ENCODE measurements at regions not wholly inside any gene's neighbourhood (a gene's known extent, or its start where the extent isn't known, plus 50 kb on each side); places are given as distances from the start of the nearest gene placed in this dataset.

DNA sequence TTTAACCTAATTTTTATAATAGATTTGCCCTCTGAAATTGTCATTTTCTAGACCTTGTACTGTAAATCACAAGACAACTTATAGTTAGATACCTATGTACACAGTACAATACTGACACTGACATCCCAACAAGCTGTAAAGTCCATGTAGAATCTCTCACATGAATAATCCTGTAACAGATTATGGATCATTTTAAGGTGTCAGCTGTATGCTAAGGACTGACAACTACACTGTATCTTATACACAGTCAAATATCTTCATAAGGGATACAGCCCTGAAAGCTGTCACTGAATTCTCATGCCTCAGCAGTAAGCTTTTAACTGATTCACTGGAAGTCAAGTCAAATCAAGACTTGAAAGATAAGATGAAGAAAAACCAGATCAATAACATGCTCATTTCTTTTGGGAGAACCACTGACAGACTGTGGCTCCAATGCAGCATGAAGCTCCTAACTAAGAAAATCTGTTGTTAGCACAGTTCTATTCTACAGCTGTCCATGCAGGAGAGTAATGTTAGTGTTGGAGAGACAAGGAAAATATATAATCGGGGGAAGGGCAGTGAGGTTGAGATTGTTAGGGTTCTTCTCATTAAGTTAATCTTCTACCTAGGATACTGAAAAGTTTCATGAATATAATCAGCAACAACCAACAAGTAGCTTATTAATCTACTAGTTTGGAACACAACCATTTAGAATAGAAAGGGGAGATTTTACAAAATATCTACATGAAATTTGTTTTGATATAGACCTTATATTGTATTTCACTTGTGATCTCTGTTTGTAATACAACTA is 612.0 kb downstream of the PCDH18 start:
- DNase-seq, result no peak

DNA sequence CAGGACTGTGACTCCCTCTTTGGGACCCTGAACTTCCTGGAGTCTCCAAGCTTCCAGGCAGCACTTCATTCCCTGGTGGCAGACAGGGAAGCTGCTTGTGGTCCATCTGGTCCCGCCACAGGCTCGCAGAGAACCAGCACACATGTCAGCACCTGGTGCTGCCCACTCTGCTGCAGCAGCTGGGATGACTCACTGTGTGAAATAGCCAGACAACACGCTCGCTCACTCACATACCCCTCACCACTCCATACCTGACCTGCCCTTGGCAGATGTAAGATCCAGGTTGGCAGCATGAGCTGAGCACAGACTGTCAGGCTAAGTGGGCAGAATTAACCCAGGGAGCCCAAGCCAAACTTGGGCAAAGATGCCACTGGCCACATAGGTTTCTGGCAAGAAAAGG is 613.5 kb downstream of the PCDH18 start:
- DNase-seq, result no peak

DNA sequence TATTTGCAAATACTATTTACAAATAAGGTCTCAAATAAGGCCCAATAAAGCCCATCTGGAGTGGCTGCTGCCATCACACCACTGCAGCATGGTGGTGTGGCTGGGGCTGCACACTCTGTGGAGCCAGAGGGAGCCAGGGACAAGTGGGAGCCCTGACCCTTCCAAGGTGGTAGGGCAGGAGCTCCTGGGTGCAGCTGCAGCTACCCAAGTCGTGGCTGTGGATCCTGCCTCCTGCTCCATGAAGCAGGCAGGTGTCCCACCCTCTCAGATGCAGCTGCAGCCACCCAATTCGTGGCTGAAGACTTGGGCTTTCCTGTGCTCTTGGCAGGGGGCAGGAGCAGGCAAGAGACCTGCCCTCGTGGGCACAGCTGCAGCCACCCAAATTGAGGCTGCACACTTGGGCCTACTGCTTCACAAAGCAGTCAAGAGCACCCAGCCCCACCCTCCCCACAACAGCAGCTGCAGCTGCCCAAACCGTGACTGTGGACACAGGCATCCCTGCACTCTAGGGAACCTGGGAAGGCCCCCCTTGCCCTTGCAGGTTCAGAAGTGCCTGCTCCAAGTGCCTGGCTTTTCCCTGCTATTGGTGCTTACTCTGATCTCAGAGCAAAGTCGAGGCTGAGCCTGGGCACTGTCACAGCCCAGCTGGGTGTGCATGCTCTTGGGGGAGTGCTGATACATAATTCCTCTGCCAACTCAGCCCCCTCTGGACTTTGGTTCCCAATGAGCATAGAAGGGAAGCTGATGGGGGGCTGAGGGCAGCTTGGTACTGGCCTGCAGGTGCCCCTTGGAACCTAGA is 614.8 kb downstream of the PCDH18 start:
- no peak for DNase-seq

DNA sequence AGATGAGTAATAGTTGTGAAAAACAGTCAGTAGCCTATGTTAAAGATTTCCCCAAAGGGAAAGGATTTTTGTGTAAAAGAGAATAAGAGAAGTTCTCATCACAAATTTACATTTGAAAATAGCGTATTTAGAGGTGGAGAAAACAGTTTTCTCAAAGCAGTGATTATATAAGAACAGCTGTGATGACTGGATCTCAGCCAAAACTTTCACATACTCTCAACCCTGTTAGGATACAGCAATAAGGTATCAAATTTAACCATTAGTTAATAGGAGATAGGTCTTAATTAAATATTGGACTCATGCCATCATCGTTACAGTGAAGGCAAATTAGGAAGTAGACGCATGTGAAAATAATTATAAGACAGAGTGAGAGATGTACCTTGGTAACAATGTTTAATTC is 622.7 kb downstream of the PCDH18 start:
- DNase-seq, result no peak

DNA sequence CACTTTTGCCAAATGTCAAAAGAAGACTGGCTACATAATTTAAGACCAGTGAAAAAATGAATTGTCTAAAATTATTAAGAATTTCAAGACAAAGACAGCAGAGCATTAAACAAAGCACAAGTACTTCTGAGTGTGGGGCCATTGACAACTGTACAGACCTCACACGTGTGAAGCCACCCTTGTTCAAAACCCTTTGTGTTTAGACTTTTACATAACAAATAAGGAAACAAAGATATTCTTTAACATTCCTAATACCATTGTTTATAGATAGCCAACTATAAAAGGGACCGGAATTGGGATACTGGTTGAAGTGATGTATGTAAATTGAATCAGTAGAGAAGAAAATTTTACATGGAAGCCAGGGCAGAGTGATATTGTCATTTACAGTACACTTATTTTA is 624.2 kb downstream of the PCDH18 start:
- DNase-seq, result no peak

DNA sequence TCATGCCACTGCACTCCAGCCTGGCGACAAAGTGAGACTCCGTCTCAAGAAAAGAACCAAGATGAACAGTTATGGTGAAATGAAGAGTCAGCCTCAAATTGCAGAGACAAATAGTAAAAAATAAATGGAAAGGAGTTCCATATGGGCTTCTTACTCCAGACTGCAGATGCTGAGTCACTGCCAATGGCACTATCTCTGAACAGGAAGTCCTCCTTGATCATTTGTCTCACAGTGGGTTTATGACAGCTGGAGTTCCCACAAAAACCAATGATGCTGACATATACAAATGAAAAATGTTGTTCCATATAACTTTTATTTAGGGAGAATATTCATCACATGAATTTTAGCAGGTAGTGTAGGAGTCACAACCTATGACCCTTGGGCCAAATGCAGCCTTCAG is 631.6 kb downstream of the PCDH18 start:
- no peak for DNase-seq

DNA sequence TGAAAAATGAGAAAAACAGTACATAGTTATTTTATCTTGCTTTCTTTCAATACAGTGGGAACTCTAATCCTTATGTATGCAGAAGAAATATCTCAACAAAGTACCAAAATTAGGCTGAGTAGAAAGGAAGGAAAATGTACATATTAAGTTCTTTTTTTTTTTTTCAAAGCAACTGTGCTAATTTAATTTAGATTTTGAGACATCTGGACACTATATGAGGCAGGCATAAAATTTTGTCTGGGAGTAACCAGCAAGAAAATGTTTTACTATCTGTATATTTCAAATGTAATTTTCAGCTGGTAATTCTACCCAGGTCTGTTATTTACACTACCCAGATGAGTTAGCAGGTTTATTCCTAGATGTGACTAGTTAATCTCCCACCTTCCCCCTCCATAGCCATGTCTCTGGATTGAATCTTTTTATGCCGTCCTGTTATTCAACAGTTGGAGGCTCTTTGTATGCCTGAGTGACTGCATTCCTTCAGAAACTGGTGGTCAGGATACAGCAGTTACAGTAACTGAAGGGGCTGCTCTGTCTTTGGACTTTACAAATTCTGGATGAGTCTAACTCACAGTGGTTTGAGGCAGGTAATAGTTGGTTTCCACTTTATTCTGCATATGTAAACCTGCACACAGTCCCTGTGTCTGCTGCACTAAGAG is 633.6 kb downstream of the PCDH18 start:
- DNase-seq, result no peak

DNA sequence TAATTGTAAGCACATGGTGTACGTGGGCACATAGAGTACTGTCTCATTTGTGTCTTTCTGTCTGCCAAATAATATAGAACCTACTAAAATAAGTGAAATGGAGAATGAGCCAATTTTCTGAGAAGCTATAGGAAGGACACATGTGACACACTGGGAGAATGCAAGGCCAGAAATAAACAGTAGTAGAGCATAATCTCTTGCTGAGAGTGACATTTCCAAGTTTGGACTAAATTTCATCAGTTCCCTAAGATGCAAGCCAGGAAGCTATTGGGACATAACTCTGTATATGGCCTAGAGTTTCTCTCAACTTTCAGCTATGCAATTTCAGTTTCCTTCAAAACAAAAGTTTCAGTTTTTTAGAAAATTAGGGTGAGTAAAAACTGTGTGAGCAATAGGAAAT is 638.7 kb downstream of the PCDH18 start:
- DNase-seq, result no peak

DNA sequence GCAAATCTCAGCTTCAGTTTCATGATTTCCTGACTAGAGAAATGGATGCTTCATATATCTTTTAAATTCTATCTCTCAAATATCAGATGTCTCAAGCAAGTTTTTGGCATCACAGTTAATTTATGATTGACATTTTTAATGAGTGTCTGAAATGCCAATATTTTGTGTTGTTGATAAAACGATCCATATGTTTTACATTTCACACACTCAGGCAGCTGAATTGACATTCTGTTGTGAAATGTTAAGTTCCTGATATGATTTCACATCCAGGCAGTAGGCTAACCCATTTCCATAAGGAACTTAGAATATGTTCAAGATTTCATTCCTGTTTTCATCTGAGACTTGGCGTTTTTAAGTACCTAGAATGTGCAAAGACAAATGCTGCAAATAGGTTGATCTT is 650.6 kb downstream of the PCDH18 start:
- no peak for DNase-seq

DNA sequence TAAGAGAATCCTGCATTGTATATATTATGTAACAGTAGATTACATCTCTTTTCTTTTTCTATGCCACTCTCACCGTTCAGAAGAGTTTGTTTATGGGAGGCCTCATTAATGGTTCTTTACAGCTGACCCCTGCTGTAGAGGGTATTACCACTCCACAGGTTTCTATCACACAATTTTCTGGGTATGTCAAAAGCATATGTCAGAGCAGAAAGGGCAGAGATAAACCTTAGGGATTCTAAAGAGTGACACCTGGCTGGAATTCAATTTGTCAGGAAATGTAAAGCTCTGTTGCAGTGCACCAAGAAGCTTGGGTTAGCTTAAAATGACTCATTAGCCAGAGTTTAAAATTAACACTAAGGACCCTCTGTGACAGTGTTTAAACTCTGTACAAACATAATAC is 658.7 kb downstream of the PCDH18 start:
- DNase-seq, result no peak

DNA sequence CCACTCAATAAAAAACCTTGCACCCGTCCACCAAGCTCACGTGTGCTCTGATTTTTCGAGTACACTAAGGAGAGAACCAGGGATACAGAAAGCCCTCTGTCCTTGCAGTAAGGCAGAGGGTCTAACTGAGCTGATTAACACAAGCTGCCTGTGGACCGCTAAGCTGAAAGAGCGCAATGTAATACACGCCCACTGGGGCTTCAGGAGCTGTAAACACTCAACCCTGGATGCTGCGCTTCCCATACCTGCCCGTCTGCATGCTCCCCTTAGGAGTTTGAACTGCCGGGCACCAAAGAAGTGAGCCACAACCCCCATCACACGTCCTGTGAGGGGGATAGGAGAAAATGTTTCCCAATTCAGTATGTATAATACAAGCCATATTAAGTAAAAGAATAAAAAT is 664.8 kb downstream of the PCDH18 start:
- DNase-seq, result no peak

DNA sequence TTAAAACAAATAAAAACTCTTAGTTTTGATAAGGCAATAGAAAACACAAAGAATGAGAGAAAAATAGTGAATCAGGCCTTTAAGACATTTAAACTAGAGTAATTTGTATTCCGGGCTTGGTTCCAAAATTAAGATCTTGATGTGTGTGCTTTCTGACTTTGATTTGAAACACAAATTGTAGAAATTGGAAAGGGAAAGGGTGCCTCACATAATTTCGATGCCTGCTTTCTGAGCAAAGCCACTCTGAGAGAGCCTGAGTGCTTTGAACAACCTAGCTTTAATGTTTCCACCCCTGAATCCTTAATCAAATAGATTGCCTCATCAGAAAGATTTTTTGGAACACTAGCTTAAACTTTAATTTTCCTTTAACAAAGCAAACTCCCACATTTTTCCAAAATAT is 666.8 kb downstream of the PCDH18 start:
- no peak for DNase-seq

DNA sequence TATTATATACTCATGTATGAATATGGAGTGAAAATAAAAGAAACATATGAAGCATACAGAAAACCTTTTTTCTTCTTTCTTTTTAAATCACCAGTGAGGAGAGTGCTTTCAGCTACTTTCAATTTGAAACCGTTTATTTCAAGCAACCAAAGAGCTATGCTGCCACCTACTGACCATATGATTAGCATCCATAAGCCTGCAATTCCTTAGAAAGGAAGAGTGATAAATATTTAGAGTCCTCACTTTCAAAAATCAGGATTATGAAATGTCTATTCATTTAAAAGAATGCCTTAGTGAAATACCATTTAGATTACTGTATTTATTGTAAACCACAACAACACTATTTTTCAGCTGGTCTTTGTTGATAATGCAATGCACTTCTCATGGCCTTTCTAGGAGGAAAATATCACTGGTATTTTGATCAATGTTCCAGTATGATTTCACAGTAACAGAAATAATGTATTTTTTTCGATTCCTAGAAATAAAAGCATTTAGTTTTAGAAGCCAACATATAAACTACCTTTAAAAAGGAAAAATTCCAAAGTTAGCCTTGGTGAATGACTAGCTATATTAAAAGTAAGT is 667.6 kb downstream of the PCDH18 start:
- DNase-seq, result peak; percentile 10 to 34

DNA sequence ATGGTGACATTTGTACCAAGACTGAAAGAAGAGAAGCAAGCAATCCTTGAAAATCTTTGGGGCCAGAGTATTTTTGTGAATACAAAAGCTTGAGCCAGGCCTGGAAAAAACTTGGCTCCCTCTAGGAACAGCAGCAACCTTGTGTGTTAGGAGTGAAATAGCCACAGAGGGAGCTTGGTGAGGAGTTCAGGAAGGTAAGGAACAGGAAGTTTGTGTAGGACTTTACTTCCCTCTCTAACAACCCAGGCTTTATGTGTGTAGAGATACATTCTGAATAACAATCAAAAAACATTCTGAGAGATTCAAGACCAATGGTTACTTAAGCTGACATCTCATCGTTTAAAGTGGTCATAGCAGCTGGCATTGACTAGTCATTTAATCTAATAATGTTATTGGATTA is 668.5 kb downstream of the PCDH18 start:
- no peak for DNase-seq

DNA sequence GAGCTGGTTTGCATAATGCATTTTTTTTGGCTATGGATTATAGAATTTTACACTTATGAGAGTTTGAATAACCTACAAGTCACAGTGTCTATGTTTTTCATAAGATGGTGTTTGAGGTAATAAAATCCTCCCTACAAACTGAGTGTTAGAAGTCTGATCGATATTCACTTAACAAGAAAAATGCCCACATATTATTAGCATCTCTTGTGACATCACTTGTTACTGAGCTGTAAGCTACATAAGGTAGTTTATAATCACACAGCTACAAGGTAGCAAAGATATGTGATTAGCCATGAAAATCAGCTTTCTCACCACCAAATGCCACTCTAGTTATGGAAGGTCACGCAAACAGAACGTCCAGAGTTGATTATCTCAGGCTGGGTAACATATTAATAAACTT is 669.6 kb downstream of the PCDH18 start:
- DNase-seq, result no peak

DNA sequence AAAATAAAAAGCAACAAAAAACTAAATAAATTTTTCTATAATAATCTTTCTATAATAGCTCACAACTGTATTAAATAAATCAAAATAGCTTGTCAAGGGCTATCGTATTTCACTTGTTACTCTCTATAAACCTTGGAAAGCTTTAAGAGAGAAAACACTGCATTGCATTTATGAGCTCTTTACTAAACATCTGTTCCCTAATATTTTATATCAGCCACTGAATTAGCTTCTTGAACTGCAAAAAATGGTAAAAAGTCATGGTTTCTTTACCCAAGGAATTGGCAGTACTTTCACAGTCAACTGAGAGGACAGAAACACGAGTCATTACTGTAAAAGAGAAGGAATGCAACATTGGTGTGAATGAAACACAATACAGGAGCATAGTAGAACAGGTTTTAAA is 671.2 kb downstream of the PCDH18 start:
- no peak for DNase-seq

DNA sequence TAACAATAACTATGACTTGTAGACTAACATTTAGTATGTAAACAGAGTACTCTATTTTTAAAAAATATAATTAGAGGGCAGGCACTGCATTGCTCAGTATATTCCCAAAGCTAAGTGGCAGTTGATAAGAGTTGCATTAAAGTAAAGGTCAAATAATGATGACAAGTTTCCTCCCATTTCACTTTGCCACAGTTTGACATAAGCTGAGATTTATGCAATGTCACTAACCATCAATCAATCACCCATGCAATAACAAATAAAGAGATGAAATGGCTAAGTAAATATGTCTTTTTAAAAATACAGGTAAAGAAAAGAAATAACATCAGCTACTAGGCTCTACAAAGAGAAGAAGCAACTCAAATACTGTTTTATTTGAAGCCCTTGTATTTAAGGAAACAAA is 673.4 kb downstream of the PCDH18 start:
- DNase-seq, result no peak

DNA sequence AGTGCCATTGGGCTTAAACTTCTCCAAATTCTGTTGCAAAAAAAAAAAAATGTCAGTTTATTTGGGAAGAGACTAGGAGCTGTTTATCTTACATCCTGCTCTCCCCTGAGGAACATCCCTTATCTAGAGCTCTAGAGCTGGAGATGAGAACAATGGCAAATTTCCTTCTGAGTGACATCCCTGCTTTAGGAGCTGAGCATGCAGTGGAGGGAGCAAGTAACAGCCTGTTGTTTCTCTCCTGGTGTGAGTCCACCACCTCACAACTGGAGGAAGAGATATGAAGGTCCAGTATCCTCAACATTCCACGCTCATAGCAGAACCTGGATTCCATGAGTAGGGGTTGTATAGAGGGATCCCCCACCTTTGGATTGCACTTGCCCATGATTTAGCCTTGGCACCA is 676.4 kb downstream of the PCDH18 start:
- no peak for DNase-seq

DNA sequence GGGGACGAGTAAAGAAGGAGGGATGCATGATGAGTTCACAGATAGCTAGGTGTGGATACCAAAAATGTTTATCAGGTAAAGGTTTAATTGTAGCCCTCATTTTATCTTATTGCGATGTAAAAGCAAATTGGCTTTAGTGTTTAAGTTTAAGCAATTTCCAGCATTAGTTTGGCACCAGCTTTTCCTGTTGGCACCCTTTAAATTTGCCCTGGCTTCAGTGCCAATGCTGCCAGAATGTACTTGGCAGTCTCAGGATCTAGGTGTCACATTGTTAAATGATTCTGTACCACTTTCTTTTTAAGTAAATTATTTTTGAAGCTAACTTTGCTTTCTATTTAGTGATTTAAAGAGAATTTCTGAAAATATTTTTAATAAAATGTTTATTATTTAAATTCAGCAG is 681.8 kb downstream of the PCDH18 start:
- no peak for DNase-seq

DNA sequence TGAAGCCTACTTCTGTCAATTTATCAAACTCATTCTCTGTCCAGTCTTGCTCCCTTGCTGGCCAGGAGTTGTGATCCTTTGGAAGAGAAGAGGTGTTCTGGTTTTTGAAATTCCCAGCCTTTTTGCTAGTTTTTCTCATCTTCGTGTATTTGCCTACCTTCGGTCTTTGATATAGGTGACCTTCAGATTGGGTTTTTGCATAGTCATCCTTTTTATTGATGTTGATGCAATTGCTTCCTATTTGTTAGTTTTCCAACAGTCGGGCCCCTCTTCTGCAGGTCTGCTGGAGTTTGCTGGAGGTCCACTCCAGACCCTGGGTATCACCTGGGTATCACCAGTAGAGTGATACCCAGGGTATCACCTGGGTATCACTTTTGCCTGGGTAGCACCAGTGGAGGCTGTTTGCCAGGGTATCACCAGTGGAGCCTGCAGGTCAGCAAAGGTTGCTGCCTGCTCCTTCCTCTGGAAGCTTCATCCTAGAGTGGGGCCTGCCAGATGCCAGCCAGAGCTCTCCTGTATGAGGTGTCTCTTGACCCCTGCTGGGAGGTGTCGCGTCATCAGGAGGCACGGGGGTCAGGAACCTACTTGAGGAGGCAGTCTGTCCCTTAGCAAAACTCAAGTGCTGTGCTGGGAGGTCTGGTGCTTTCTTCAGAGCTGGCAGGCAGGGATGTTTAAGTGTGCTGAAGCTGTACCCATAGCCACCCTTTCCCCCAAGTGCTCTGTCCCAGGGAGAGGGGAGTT is 684.2 kb downstream of the PCDH18 start:
- DNase-seq, result no peak

DNA sequence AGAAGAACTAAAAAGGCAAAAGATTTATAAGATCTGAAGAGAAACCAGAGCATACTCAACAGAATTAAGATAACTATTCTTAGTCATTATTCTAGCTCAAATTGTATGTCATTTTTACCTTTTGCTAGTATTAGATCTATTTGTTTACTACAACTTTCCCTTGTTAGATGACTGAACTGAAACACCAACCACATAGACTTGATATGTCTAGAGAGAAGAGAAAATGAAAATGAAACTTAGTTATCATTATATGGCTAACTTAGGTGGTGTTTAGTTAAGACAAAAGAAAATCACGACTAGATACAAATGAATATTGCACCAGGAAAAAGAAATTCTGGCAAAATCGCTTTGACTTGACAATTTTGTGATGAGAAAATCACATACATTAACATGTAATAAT is 690.8 kb downstream of the PCDH18 start:
- DNase-seq, result no peak

DNA sequence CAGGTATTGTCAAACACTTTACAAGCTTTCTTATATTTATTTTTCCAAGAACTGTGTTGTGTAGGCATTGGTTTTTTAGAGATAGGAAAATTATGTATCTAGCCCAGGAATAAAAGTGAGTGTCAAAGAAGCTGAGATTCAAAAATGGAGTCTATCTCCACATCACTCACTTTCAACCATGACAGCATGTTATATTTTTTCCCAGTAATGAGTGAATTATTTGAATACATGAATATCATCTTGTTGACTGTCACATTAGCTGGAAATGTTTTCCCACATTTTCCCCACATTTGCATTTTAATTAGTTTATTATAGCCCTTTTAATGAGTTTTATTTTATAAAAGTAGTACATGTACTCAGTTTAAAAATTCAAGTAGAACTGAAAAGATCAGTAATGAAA is 693.7 kb downstream of the PCDH18 start:
- DNase-seq, result no peak

DNA sequence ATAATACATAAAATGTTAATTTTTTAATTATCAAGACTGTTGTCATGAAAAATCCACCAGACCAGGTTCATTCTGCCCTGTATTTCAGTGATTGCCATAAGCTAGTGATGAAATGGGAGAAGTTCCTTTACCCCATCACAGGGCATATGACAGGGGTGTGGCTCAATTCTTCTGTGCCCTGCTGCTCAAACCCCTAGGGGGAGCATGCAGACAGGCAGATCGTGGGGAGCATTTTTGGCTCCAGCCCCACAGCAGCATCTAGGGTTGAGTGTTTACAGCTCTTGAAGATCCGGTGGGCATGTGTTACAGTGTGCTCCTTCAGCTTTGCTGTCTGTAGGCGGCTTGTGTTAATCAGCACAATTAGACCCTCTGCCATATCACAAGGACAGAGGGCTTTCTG is 700.7 kb downstream of the PCDH18 start:
- no peak for DNase-seq

Data from SHP77 (cell line).